ENCODE measurements at regions not wholly inside any gene's neighbourhood (a gene's known extent, or its start where the extent isn't known, plus 50 kb on each side); places are given as distances from the start of the nearest gene placed in this dataset.

DNA sequence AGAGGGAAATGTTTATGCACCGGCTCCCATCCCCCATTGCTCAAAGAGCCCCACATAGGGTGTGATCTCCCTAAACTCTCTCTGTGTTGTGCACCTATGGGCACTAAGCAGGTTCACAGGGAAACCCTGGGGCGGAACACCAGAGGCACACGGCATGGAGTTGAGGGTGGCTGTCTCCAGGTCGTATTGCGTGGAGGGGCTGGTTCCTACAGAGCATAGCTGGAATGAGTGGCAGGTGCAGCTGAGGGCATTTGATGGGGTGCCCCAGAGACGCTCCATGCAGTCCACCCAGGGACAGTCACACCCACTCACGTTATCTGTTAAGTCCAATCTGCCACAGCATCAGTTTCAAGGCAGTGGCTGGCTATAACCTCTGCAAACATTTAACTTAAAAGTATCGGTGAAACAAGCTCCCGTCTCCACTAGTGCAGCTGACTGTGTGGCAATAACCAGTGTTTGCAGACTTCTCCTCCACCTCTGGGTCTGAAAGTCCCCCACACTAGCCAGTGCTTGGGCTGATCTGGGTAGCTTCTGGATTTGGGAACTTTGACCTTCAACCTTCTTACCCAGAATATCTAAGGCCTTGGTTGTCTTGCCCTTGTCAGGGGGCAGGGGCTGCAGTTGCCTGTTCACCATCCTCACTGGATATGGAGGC is 249.2 kb upstream of the ZNF32 start:
- no peaks in the 10 kb centered on the region for H3K9me3 ChIP-seq (ENCODE audit: control insufficient read depth, low read length)
- no peaks in the 10 kb centered on the region for H3K4me1 ChIP-seq (ENCODE audit: control insufficient read depth, insufficient read depth, low read length)
- H3K27me3 ChIP-seq (ENCODE audit: control insufficient read depth, insufficient read depth, low read length), result no peaks in the 10 kb centered on the region
- H3K36me3 ChIP-seq (ENCODE audit: control insufficient read depth, insufficient read depth, low read length), result no peaks in the 10 kb centered on the region
- H3K9ac ChIP-seq (ENCODE audit: low read length), result no peak overlapping the region
- no peak overlapping the region for H3K4me3 ChIP-seq (ENCODE audit: low read length)

DNA sequence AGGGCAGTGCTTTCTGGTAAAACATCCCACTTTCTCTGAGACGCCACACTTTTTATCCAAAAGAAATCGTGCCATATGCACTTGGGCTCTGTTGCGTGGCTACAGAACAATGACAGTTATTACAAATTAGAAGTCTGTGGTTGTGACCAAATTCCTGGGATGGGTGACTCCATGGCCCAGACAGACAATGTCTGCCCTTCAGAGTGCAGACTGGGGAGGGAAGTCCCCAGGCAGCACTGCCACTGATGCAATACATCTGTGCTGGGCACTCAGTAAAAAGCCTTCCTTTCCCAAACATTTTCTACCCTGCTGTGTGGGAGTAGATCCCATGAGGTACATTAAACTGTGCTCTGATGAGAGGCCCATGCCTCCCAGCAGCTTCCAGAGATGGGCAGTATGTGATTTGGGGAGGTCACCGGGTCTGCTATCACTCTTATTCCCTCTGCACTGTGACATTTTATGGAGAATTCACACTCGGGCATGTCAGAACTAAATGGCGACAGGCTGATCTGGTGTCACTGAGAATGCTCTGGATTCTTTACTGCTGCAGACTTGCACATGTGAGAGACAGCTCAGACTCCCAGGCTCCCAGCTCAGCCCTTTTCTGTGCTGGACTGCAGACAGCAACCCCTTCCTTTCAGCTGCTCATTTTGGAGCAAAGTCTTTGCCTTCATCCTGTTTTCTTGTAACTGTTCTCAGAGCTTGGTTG is 243.5 kb upstream of the ZNF32 start:
- Histone ChIP-seq H3K4me1 (ENCODE audit: control insufficient read depth, insufficient read depth, low read length) (no peaks in the 10 kb centered on the region), H3K27me3 (ENCODE audit: control insufficient read depth, insufficient read depth, low read length) (no peaks in the 10 kb centered on the region), H3K36me3 (ENCODE audit: control insufficient read depth, insufficient read depth, low read length) (no peaks in the 10 kb centered on the region), H3K4me3 (ENCODE audit: low read length) (no peak overlapping the region), H3K9ac (ENCODE audit: low read length) (no peak overlapping the region), H3K9me3 (ENCODE audit: control insufficient read depth, low read length) (no peaks in the 10 kb centered on the region)

DNA sequence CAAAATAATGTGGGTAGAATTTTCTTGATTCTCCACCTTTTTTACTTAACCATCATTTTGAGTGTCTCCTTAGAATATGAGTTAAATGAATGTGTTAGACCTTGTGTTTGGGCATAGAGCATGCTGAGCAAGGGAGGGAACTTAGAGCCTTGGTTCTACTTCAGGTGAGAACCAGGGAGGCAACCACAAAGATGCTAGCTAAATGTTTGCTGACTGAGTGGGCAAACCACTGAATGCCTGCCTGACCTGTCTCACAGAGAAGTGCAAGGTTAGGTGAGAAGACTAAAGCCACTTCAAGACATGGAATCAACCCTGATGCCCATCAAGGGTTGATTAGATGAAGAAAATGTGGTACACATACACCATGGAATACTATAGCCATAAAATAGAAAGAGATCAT is 242.6 kb upstream of the ZNF32 start:
- H3K4me3 ChIP-seq (ENCODE audit: low read length), result no peak overlapping the region
- H3K9me3 ChIP-seq (ENCODE audit: control insufficient read depth, low read length), result no peaks in the 10 kb centered on the region
- H3K36me3 ChIP-seq (ENCODE audit: control insufficient read depth, insufficient read depth, low read length), result no peaks in the 10 kb centered on the region
- H3K4me1 ChIP-seq (ENCODE audit: control insufficient read depth, insufficient read depth, low read length), result no peaks in the 10 kb centered on the region
- no peak overlapping the region for H3K9ac ChIP-seq (ENCODE audit: low read length)
- no peaks in the 10 kb centered on the region for H3K27me3 ChIP-seq (ENCODE audit: control insufficient read depth, insufficient read depth, low read length)

DNA sequence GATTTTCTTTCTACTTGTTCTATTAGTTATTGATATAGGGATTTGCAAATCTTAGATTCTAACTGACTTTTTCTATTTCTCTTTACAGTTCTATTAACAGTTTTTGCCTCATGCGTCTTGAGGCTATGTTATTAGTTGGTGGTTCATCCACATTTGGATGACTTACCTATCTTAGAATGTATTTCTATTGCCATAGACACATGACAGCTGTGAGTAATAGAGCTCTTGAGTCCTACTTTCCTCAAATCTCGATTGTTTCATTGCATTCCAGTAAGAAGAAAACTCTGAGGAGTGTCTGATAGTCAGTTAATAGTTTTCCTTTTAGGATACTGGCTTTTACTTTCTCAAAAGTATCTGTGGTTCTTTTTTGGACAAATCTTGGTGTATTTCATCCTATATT is 241.4 kb upstream of the ZNF32 start:
- no peak overlapping the region for H3K4me3 ChIP-seq (ENCODE audit: low read length)
- H3K4me1 ChIP-seq (ENCODE audit: control insufficient read depth, insufficient read depth, low read length), result no peaks in the 10 kb centered on the region
- H3K36me3 ChIP-seq (ENCODE audit: control insufficient read depth, insufficient read depth, low read length), result no peaks in the 10 kb centered on the region
- H3K27me3 ChIP-seq (ENCODE audit: control insufficient read depth, insufficient read depth, low read length), result no peaks in the 10 kb centered on the region
- H3K9me3 ChIP-seq (ENCODE audit: control insufficient read depth, low read length), result no peaks in the 10 kb centered on the region
- no peak overlapping the region for H3K9ac ChIP-seq (ENCODE audit: low read length)

DNA sequence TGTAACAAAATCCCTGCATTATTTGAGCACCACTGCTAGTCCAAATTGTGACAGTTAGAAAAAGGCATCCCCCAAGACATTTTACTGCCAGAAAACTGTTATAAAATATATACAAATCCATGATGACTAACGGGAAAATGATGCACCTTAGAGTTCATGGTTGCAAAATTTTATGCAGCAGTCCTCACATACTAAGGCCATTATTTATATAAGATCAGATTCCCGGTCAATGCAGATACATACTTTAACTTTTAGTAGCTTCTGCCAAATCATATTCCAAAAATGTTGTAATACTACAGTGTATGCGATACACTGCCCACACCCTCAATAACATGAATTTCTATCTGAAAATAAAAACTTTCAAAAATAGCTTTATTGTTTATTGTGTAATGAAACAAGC is 239.9 kb upstream of the ZNF32 start:
- peaks cover 7% of the 10 kb centered on the region for H3K4me1 ChIP-seq (ENCODE audit: control insufficient read depth, insufficient read depth, low read length)
- no peaks in the 10 kb centered on the region for H3K9me3 ChIP-seq (ENCODE audit: control insufficient read depth, low read length)
- no peaks in the 10 kb centered on the region for H3K36me3 ChIP-seq (ENCODE audit: control insufficient read depth, insufficient read depth, low read length)
- H3K4me3 ChIP-seq (ENCODE audit: low read length), result no peak overlapping the region
- H3K27me3 ChIP-seq (ENCODE audit: control insufficient read depth, insufficient read depth, low read length), result no peaks in the 10 kb centered on the region
- H3K9ac ChIP-seq (ENCODE audit: low read length), result no peak overlapping the region

DNA sequence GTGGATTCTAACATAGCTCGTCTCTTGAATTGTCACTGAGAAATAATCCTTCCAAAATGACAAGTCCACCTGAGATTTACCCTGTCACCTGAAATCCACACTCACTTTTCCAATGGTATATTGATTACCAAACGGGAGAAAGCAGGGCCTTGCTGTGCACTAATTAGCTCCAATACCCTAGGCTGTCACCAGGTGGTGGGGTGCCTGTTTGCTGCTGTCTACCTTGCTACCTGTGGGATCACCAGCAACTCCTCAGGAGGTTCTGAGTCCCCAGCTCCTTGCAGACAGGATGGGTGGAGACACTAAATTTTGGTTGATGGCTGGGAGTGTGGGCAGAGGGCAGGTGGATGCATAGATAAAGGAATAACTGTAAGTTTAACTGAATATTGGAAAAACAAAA is 237.2 kb upstream of the ZNF32 start:
- Histone ChIP-seq H3K9me3 (ENCODE audit: control insufficient read depth, low read length) (no peaks in the 10 kb centered on the region), H3K27me3 (ENCODE audit: control insufficient read depth, insufficient read depth, low read length) (no peaks in the 10 kb centered on the region), H3K4me3 (ENCODE audit: low read length) (no peak overlapping the region), H3K9ac (ENCODE audit: low read length) (no peak overlapping the region), H3K4me1 (ENCODE audit: control insufficient read depth, insufficient read depth, low read length) (peaks cover 7% of the 10 kb centered on the region), H3K36me3 (ENCODE audit: control insufficient read depth, insufficient read depth, low read length) (no peaks in the 10 kb centered on the region)

DNA sequence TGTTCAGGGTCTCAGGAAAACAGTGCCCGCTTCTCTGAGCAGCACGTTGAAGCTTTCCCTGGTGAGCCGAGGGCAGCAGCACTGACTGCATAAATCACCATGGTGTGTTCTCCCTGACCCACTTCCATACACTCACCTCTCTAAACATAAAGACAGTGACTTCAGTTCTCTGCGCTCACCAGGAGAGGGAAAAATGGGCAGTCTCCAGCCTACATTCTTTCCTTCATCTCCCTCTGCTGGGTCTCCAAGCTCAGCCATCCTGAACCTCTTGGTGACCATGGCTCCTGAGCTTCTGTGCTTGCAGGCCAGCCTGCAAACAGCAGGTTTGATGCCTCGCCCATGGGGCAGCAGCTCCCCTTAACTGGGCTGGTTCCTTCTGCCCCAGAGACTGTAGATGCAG is 236.6 kb upstream of the ZNF32 start:
- H3K36me3 ChIP-seq (ENCODE audit: control insufficient read depth, insufficient read depth, low read length), result no peaks in the 10 kb centered on the region
- no peaks in the 10 kb centered on the region for H3K27me3 ChIP-seq (ENCODE audit: control insufficient read depth, insufficient read depth, low read length)
- peaks cover 7% of the 10 kb centered on the region for H3K4me1 ChIP-seq (ENCODE audit: control insufficient read depth, insufficient read depth, low read length)
- no peak overlapping the region for H3K4me3 ChIP-seq (ENCODE audit: low read length)
- H3K9me3 ChIP-seq (ENCODE audit: control insufficient read depth, low read length), result no peaks in the 10 kb centered on the region
- no peak overlapping the region for H3K9ac ChIP-seq (ENCODE audit: low read length)

DNA sequence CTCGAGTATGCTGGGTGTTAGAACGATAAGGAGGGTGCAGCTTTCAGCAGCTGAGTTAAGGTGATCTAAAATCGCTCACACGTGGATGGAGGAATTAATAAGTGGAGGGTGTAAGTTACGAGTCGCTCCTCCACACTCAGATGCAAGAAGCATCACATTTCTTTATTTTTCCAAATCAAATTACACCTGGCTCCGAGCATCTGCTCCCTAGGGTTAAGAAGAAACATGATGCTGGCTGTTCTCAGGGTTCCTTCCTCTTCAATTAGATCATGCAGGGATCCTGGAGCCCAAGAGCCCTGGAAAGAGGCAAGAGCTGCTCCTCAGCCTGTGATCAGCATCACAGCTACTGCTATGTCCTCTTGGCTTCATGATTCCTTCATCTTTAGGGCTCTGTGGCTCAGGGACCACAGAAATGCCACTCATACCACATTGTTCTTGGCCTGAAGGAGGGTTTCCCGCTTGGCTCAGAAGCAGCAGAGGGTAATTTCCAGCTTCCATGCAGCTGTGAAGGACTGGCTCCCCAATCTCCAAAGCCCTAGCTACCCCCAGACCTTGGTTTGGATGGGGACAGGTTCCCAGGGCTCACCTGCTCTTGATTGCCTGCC is 235.9 kb upstream of the ZNF32 start:
- Histone ChIP-seq H3K4me3 (ENCODE audit: low read length) (no peak overlapping the region), H3K27me3 (ENCODE audit: control insufficient read depth, insufficient read depth, low read length) (no peaks in the 10 kb centered on the region), H3K9ac (ENCODE audit: low read length) (no peak overlapping the region), H3K9me3 (ENCODE audit: control insufficient read depth, low read length) (no peaks in the 10 kb centered on the region), H3K4me1 (ENCODE audit: control insufficient read depth, insufficient read depth, low read length) (peaks cover 7% of the 10 kb centered on the region), H3K36me3 (ENCODE audit: control insufficient read depth, insufficient read depth, low read length) (no peaks in the 10 kb centered on the region)

DNA sequence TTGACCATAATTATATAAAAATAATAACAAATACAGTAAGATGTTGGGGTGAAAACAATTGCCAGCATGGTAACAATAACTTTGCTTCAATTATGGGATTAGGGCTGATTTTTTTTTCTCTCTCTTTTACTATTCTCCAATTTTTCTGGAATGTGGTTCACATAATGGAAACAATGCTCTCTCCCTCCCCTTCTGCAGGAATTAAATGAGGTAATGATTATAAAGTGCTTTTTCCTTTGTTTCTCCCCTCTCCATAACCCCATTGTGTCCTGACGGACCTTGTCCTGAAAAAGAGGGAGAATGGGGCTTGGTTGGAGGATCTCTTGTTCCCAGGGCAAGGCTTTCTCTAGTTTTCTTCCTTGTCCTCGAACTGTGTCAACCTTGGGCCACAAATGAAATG is 234.0 kb upstream of the ZNF32 start:
- no peak overlapping the region for H3K4me3 ChIP-seq (ENCODE audit: low read length)
- no peaks in the 10 kb centered on the region for H3K9me3 ChIP-seq (ENCODE audit: control insufficient read depth, low read length)
- H3K9ac ChIP-seq (ENCODE audit: low read length), result no peak overlapping the region
- H3K4me1 ChIP-seq (ENCODE audit: control insufficient read depth, insufficient read depth, low read length), result peaks cover 7% of the 10 kb centered on the region
- H3K36me3 ChIP-seq (ENCODE audit: control insufficient read depth, insufficient read depth, low read length), result no peaks in the 10 kb centered on the region
- no peaks in the 10 kb centered on the region for H3K27me3 ChIP-seq (ENCODE audit: control insufficient read depth, insufficient read depth, low read length)

DNA sequence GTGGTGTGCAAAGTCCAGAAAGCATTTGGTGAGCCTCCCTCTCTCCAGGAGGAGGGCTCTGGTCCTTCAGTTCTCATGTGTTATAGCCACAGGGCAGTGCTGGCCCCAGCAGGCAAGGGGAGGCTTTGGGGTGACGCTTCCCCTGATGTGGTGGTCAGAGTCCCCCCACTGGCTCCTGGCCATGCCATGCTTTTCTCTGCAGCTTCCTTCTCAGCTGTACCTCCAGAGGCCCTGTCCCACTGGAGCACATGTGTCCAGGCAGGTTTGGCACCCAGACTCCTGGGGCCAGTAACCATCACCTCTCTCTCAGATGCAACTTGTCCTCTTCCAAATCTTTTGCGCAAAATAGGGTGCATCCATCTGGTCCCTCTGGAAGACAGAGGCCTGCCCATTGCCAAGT is 233.0 kb upstream of the ZNF32 start:
- H3K9me3 ChIP-seq (ENCODE audit: control insufficient read depth, low read length), result no peaks in the 10 kb centered on the region
- peaks cover 7% of the 10 kb centered on the region for H3K4me1 ChIP-seq (ENCODE audit: control insufficient read depth, insufficient read depth, low read length)
- H3K36me3 ChIP-seq (ENCODE audit: control insufficient read depth, insufficient read depth, low read length), result no peaks in the 10 kb centered on the region
- no peaks in the 10 kb centered on the region for H3K27me3 ChIP-seq (ENCODE audit: control insufficient read depth, insufficient read depth, low read length)
- H3K9ac ChIP-seq (ENCODE audit: low read length), result no peak overlapping the region
- H3K4me3 ChIP-seq (ENCODE audit: low read length), result no peak overlapping the region

DNA sequence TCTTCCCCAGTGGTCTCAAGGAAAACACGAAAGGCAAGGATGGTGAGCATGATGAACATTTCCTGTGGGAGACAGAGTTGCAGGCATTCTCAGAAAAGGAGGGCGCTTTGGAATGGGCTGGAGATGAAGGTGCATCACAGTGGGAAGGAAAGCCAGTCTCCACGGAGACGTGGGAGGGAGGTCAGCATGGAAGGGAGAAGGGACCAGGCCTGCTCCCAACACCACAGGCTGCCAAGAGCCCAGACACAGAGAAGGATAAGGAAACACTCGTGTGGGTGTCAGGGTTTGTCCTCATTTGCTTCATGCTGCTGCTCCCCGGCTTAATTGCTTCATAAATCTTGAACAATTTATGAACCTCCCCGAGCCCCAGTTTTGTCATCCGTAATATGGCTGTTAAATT is 231.5 kb upstream of the ZNF32 start:
- Histone ChIP-seq H3K4me1 (ENCODE audit: control insufficient read depth, insufficient read depth, low read length) (peaks cover 7% of the 10 kb centered on the region), H3K36me3 (ENCODE audit: control insufficient read depth, insufficient read depth, low read length) (no peaks in the 10 kb centered on the region), H3K27me3 (ENCODE audit: control insufficient read depth, insufficient read depth, low read length) (no peaks in the 10 kb centered on the region), H3K9me3 (ENCODE audit: control insufficient read depth, low read length) (no peaks in the 10 kb centered on the region), H3K4me3 (ENCODE audit: low read length) (no peak overlapping the region), H3K9ac (ENCODE audit: low read length) (no peak overlapping the region)

DNA sequence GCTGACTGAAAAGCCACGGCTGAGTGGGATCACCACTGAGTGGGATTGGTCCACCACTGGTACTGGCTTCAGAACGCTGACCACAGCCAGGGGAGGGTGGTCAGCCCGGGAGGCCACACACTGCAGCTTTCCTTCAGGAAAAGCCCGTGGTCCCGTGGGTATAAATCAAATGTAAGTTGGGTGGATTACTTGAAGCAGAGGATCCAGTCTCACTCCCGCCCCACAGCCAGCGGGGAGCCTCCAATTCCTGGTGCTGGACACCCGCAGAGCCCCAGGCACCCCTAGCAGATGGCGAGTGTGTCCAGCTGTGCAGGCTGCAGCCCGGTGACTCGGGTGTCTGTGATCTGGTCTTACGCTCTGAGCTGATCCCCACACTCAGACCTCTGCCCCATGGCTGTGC is 231.1 kb upstream of the ZNF32 start:
- Histone ChIP-seq H3K4me3 (ENCODE audit: low read length) (no peak overlapping the region), H3K9ac (ENCODE audit: low read length) (no peak overlapping the region), H3K9me3 (ENCODE audit: control insufficient read depth, low read length) (no peaks in the 10 kb centered on the region), H3K27me3 (ENCODE audit: control insufficient read depth, insufficient read depth, low read length) (no peaks in the 10 kb centered on the region), H3K4me1 (ENCODE audit: control insufficient read depth, insufficient read depth, low read length) (peaks cover 7% of the 10 kb centered on the region), H3K36me3 (ENCODE audit: control insufficient read depth, insufficient read depth, low read length) (no peaks in the 10 kb centered on the region)

Data from mucosa of stomach (tissue), 1 donor.